Suprapubic skin (tissue), 4 donors: ENCODE measurements at regions not wholly inside any gene's neighbourhood (a gene's known extent, or its start where the extent isn't known, plus 50 kb on each side); places are given as distances from the start of the nearest gene placed in this dataset.
"Not testable (repeated sequence)": the region's sequence is repeated elsewhere in the genome, so short reads cannot be mapped to it uniquely, and the experiment has no call there.

Experiments used
- CTCF ChIP-seq, 2 donors: fragments of 200-600 bp in 1 of 2; fragments of 450-650 bp in 1 of 2; sonication (generic) in 1 of 2; IDR thresholded peaks; one replicate each; pipeline ENCODE4 v1.5.1; 2016 to 2019; ENCODE audit warnings: antibody characterized with exemption in 2 of 2, mild to moderate bottlenecking in 1 of 2, moderate library complexity in 1 of 2
- EP300 ChIP-seq: sonication (generic); formaldehyde crosslinking; IDR thresholded peaks from one replicate; pipeline ENCODE4 v1.6.1; 2017; ENCODE audit warnings: antibody characterized with exemption
- POLR2A ChIP-seq, 2 donors: fragments of 450-650 bp; IDR thresholded peaks; one replicate each; pipeline ENCODE4 v1.6.1; 2017; ENCODE audit warnings: antibody characterized with exemption in 2 of 2, mild to moderate bottlenecking in 2 of 2, moderate library complexity in 2 of 2
- POLR2AphosphoS5 ChIP-seq, 3 donors: sonication (generic); formaldehyde crosslinking; IDR thresholded peaks; one replicate each; pipeline ENCODE4 v1.6.1; 2017; ENCODE audit warnings: antibody characterized with exemption in 3 of 3

DNA sequence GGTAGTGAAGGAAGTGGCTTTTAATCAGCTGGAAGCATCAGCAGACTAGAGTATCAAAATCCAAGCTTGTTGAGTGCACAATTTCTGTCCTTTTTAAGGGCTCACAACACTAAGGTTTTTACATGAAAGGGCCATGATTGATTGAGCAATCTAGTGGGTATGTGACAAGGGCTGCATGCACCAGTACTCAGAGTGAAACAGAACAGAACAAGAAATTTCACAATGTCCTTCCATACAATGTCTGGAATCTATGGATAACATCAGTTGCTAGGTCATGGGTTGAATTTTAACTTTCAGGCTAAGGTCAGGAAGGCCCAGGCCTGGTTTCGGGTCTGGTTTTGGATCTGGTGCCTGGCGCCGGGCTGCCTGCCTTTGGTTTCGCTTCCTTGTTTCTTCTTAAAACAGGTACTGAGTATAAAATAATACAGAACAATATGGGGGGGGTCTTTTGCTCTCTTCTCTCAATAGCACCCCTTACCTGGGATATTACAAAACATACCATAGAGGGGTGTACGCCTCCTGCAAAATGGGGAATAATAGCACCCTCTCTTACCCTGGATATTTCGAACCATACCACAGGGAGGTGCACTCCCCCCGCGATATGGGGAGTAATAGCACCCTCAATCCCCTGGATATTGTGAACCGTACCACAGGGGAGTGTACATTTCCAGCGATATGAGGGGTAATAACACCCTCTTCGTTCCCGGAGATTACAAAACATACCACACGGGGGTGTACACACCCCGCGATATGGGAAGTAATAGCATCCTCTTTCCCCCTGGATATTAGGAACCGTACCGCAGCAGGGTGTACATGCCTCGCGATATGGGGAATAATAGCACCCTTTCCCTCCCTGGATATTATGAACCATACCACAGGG, 59.4 kb upstream of the CEACAM21 start:
- not testable (repeated sequence) for TF ChIP-seq CTCF (IDR thresholded peaks at IDR 0.05); POLR2AphosphoS5 (IDR thresholded peaks at IDR 0.05); POLR2A (IDR thresholded peaks at IDR 0.05); EP300
